ENCODE measurements at regions not wholly inside any gene's neighbourhood (a gene's known extent, or its start where the extent isn't known, plus 50 kb on each side); places are given as distances from the start of the nearest gene placed in this dataset.
A peak's percentile ranks its signal among the peaks of the same experiment; 100 is the strongest.

DNA sequence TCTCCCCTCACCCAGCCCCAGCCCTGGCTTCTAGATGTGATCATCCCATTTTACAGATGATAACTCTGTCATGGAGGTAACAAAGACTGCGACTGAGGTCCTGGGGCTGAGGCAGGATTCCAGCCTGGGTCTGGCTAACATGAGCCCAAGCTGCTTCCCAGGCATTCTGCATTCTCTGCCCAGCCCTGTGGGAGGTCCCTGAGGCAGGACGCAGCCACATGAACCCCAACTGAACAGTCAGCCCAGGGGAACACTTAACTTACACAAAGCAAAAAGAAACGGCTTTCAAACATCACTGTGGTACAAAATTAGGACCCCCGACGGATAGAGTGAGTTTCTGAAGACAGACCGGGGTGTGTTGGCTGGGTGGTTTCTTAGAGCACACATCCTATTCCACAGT is 135.3 kb downstream of the ACKR3 start:
- ChIA-PET POLR2A (ENCODE audit: partially characterized antibody) (no interaction called here), CTCF (ENCODE audit: partially characterized antibody) (interaction anchor here (1.0 to 1.4 kb wide), 2 partner anchors 13 to 14 kb away, joined by 3 read pairs; no protein-coding TSS in a partner anchor)
- H2BK15ac ChIP-seq (ENCODE audit: low read length), result no peak overlapping the region
- H4K91ac ChIP-seq (replicated peaks; ENCODE audit: insufficient read length, low read length), result no peak overlapping the region
- no peak overlapping the region for H3K14ac ChIP-seq (ENCODE audit: insufficient read length)
- H4K20me1 ChIP-seq (replicated peaks in 1 of 2; ENCODE audit: control insufficient read depth in 1 of 2, insufficient read depth in 2 of 2, low read length in 2 of 2), result peaks cover 0 to 2% of the 10 kb centered on the region in 2 experiments
- H4K8ac ChIP-seq (ENCODE audit: extremely low read depth, insufficient read depth, low read length), result no peak overlapping the region; the same call in 1 of the 2 replicates
- FAIRE-seq (no peak), DNase-seq (ENCODE audit: low read depth in 1 of 2, low spot score in 2 of 2) (no peak)
- H3K27ac ChIP-seq (ENCODE audit: low read depth, low read length), result no peak overlapping the region
- no peak overlapping the region for H4K5ac ChIP-seq (ENCODE audit: insufficient read length, low read depth, low read length)
- H3K79me1 ChIP-seq (ENCODE audit: low read depth, low read length), result no peaks in the 10 kb centered on the region
- peak overlapping the region; percentile 39; the same call in 1 of the 2 replicates for H2AFZ ChIP-seq (ENCODE audit: low read length)
- H2AK5ac ChIP-seq (ENCODE audit: low read depth, low read length), result no peak overlapping the region
- H3K9ac ChIP-seq (replicated peaks in 1 of 4; ENCODE audit: extremely low read depth in 1 of 4, low read depth in 3 of 4, low read length in 3 of 4), result no peak overlapping the region
- H3K79me2 ChIP-seq (ENCODE audit: control insufficient read depth in 1 of 2, insufficient read depth in 2 of 2, low read length in 2 of 2), result no peaks in the 10 kb centered on the region
- WGBS, 2 experiments (ENCODE audit: extremely low coverage in 1 of 2, insufficient coverage in 1 of 2, insufficient read length in 1 of 2, insufficient replicate concordance in 2 of 2, low coverage in 1 of 2, low lambda C conversion rate in 2 of 2, missing lambda C conversion rate in 1 of 2), result 92% methylated on average over 6 of the region's 6 CpGs; no CpG with 5 or more reads in 1 of the 2 experiments
- no peaks in the 10 kb centered on the region for H3K9me3 ChIP-seq (ENCODE audit: insufficient read depth in 2 of 2, low read depth in 1 of 2, low read length in 1 of 2)
- H3K4me1 ChIP-seq (replicated peaks in 1 of 4; ENCODE audit: control insufficient read depth in 3 of 4, insufficient read depth in 4 of 4, low read length in 3 of 4), result no peaks in the 10 kb centered on the region; a peak in 1 of 7 replicates
- peaks cover 2% of the 10 kb centered on the region; the same call in 1 of the 2 replicates for H3K23me2 ChIP-seq (ENCODE audit: low read depth, low read length)
- H3K27me3 ChIP-seq (replicated peaks in 1 of 4; ENCODE audit: control insufficient read depth in 3 of 4, extremely low read depth in 1 of 4, insufficient read depth in 3 of 4, low read length in 3 of 4), result no peaks in the 10 kb centered on the region
- no peak overlapping the region for H2BK5ac ChIP-seq (ENCODE audit: low read depth, low read length)
- no peak overlapping the region for H3K4me2 ChIP-seq (ENCODE audit: insufficient read depth in 1 of 2, low read depth in 2 of 2, low read length in 2 of 2)
- H2BK120ac ChIP-seq (replicated peaks; ENCODE audit: low read depth, low read length), result no peak overlapping the region
- no peak overlapping the region for H3K4ac ChIP-seq (replicated peaks; ENCODE audit: insufficient read length, low read depth, low read length)
- no peak overlapping the region for H3K23ac ChIP-seq (ENCODE audit: insufficient read length)
- no peak overlapping the region for H3K4me3 ChIP-seq (ENCODE audit: extremely low read depth in 1 of 4, insufficient read depth in 2 of 4, low read depth in 3 of 4, low read length in 4 of 4)
- no peak overlapping the region for H3K18ac ChIP-seq (ENCODE audit: extremely low read depth, low read length)
- no peak overlapping the region for H2BK20ac ChIP-seq (ENCODE audit: low read length)
- no peak overlapping the region for H2BK12ac ChIP-seq (ENCODE audit: low read depth, low read length)
- no peaks in the 10 kb centered on the region; a peak in 1 of 8 replicates for H3K36me3 ChIP-seq (ENCODE audit: control insufficient read depth in 2 of 4, insufficient read depth in 4 of 4, low read length in 3 of 4)
- no peak overlapping the region for H3K56ac ChIP-seq (replicated peaks; ENCODE audit: insufficient read length, low read depth, low read length)
- TF ChIP-seq EGR1 (IDR thresholded peaks at IDR 0.05; ENCODE audit: borderline replicate concordance, low read depth, low read length) (no peak), NANOG (IDR thresholded peaks at IDR 0.05; ENCODE audit: insufficient read depth, low read depth, low read length, poor library complexity, severe bottlenecking) (no peak), ZNF274 (IDR thresholded peaks at IDR 0.05; ENCODE audit: borderline replicate concordance, extremely low read depth, low read length) (no peak), ASH2L (IDR thresholded peaks at IDR 0.05; ENCODE audit: low read length) (no peak), SIRT6 (IDR thresholded peaks at IDR 0.05; ENCODE audit: low read length) (no peak), EZH2 (IDR thresholded peaks at IDR 0.05; ENCODE audit: low read depth, low read length, severe bottlenecking) (no peak), POLR2A (IDR thresholded peaks at IDR 0.05; ENCODE audit: control extremely low read depth in 1 of 2, low read depth in 2 of 2, low read length in 2 of 2) (no peak), CTBP2 (IDR thresholded peaks at IDR 0.05; ENCODE audit: borderline replicate concordance, insufficient read depth, insufficient read length, low read length) (no peak), CHD1 (IDR thresholded peaks at IDR 0.05; ENCODE audit: low read depth, low read length) (no peak), EP300 (IDR thresholded peaks at IDR 0.05; ENCODE audit: borderline replicate concordance in 1 of 2, low read depth in 2 of 2, low read length in 2 of 2) (no peak), RAD21 (IDR thresholded peaks at IDR 0.05 in 1 of 2, conservative IDR thresholded peaks at IDR 0.05 in 1 of 2; ENCODE audit: low read depth in 2 of 2, low read length in 2 of 2) (no peak), SRF (IDR thresholded peaks at IDR 0.05; ENCODE audit: low read depth, low read length) (no peak)
- TF ChIP-seq, protein P1, sequence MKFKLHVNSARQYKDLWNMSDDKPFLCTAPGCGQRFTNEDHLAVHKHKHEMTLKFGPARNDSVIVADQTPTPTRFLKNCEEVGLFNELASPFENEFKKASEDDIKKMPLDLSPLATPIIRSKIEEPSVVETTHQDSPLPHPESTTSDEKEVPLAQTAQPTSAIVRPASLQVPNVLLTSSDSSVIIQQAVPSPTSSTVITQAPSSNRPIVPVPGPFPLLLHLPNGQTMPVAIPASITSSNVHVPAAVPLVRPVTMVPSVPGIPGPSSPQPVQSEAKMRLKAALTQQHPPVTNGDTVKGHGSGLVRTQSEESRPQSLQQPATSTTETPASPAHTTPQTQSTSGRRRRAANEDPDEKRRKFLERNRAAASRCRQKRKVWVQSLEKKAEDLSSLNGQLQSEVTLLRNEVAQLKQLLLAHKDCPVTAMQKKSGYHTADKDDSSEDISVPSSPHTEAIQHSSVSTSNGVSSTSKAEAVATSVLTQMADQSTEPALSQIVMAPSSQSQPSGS (IDR thresholded peaks at IDR 0.05; ENCODE audit: low read length), result no peak

Measured in H1 (cell line).